ENCODE measurements at regions not wholly inside any gene's neighbourhood (a gene's known extent, or its start where the extent isn't known, plus 50 kb on each side); places are given as distances from the start of the nearest gene placed in this dataset.

DNA sequence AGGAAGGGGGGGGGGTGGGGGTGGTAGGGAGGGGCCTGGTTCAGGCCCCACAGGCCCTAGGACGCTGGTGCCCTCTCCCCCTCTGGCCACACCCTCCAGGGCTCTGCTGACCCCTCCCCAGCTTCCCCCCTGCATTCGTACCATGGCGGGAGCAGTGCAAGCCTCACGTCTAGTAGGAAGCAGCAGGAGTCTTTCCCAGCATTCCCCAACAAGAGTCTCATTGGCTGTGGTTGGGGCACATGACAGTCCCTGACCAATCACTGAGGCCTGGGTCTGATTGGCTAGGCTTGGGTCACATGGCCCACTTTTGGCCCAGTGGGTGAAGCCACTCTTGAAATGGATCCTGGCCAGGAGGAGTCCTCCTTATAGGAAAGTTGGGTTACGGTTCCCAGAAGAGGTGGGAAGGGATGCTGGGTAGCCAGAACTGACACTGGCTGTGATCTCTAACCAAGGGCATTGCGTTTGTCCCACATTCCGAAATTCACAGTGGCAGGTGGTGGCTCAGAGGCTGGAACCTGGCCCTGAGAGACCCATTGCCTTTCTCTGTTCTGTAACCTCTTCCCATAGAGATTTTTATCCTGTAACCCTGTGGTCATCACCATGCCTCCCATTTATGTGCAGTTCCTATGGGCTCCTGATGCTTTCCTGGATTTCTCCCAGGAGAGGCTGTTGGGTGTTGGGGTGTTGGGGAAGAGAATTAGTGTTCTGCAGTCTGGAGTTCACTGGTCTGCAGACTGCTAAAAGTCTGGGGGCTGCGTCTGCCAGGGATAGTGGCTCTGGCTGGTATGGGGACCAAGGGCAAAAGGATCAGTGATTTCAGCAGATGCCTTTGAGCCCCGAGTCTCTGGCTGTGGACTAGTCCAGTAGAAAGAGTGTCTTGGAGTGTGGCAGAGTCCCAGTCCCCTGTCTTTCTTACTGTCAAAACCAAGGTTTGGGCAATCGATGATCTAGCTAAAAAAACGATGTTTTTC, 58.9 kb upstream of the MYEOV start:
- DNase-seq (ENCODE audit: low spot score in 2 of 2) = peak in 1 of 2 donors; percentile 50
- H3K9me3 Mint-ChIP-seq = peaks cover 0 to 7% of the 10 kb centered on the region in 2 donors

GRCh38 chr11:69238573-69239351, 55.2 kb upstream of the MYEOV start:
- Mint-ChIP-seq H3K36me3 (peaks cover 0 to 17% of the 10 kb centered on the region in 2 donors), H3K9me3 (peaks cover 0 to 15% of the 10 kb centered on the region in 2 donors), H3K27ac (peak overlapping the region; percentile 2 to 47)
- peak in 1 of 2 donors; percentile 39 for DNase-seq (ENCODE audit: low spot score in 2 of 2)
- ATAC-seq = peak; percentile 86 to 88

More for the DNA sequence above, 58.9 kb upstream of the MYEOV start:
- no peak for ATAC-seq
- Mint-ChIP-seq H3K27ac (no peak overlapping the region), H3K36me3 (peaks cover 0 to 6% of the 10 kb centered on the region in 2 donors)

DNA sequence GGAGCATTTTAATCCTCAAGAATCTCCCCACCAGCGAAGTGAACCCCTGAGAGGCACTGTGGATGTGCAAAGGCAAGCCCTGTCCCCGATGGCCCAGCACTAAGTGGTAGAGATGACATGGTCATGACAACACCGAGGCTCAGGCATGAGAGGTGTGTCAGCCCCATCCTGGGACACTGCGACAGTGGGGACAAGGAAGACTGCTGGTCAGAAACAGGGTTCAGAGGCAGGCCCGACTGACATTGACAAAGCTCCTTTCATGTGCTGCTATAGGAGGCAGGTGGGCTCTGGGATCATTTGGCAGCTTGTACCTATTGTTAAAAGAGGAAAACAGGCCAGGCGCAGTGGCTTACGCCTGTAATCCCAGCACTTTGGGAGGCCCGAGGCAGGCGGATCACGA, 54.3 kb upstream of the MYEOV start:
- Mint-ChIP-seq H3K27ac (peak overlapping the region in 1 of 2 donors; percentile 2), H3K9me3 (peaks cover 0 to 15% of the 10 kb centered on the region in 2 donors), H3K36me3 (peaks cover 0 to 17% of the 10 kb centered on the region in 2 donors)
- ATAC-seq (no peak), DNase-seq (ENCODE audit: low spot score in 2 of 2) (peak in 1 of 2 donors; percentile 37)

DNA sequence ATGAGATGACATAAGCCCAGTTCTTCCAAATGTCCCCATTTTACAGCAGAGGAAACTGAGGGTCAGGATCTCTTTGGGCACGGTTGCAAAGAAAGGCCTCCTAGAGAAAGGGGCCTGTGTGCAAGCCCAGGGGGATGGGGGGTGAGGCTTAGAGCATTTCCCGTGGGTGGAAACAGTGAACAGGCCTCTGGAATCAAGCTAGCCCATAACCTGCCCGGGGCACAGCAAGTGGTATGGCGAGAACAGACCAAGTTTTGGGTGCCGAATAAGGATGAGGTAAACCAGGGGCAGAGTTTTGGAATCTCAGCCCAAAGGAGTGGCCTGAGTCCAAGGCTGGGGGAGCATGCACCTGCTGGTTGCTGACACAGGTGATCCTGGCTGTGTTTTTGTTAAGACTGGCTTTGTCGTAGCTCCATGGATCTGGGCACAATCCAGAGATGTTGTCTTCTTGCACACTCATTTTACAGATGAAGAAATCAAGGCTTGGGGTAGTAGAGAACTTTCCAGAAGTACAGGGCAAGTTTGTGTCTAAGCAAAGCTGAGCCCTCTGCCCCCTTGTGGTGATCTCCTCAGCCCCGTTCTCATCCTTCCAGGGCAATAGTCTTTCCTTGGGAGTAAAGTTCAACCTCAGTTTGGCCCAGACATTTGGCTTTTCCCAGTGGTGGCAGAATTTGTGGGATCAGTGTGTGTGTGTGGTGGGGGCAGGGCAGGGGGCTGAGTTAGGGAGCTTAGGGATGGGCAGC, 53.5 kb upstream of the MYEOV start:
- H3K36me3 Mint-ChIP-seq = peaks cover 0 to 17% of the 10 kb centered on the region in 2 donors
- ATAC-seq (no peak), DNase-seq (ENCODE audit: low spot score in 2 of 2) (peak in 1 of 2 donors; percentile 23)
- H3K27ac Mint-ChIP-seq = no peak overlapping the region
- peaks cover 0 to 15% of the 10 kb centered on the region in 2 donors for H3K9me3 Mint-ChIP-seq

DNA sequence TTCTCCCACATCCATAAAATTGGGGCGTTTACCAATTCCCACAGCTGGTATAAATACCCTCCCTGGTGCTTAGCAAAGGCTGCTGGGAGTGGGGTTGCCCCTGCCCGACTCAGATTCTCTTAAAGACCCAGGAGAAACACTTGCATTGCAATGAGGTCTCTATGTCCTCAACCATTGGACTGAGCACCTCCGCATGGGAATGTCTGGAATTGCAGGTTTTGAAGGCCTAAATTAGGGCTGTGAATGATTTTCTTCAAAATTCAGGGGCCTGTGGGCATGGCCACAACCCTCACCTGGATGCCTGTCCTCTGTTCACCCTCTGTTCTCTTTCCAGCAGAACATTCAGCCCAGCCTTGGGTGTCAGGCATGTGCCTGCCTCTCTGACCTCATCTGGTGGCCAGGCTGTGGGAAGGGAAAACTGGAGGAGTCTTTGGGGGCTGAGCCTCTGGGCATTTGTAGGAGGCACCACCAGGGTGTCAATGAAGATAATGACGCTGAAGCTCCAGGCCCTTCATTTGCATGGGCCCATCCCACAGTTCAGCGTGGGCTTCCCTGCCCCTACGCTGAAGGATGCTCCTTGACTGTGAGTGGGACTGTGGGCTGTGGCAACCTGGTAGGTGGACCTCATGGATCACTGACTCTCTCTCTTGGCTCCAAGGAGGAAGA, 52.7 kb upstream of the MYEOV start:
- ATAC-seq (no peak), DNase-seq (ENCODE audit: low spot score in 2 of 2) (peak in 1 of 2 donors; percentile 13)
- no peak overlapping the region for H3K27ac Mint-ChIP-seq
- H3K9me3 Mint-ChIP-seq = peaks cover 0 to 15% of the 10 kb centered on the region in 2 donors
- H3K36me3 Mint-ChIP-seq = peaks cover 0 to 17% of the 10 kb centered on the region in 2 donors

DNA sequence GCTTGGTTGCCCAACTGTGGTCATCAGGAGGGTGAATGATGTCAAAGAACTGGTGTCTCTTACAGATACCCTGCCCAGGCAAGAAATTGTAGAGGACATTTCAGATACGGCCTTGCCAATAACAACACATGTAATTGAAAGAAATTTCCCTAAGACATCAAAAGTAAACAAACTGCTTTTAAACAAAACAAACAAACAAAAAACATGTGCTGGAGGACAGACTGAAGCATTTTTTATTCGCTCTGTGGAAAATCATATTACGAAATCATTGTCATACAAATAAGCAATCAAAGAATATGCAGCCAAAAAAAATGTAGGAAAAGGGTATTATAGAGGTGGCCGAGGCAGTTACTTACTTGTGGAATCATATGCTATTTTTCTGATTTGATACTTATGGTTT, 52.1 kb upstream of the MYEOV start:
- Mint-ChIP-seq H3K27ac (no peak overlapping the region), H3K9me3 (peaks cover 0 to 15% of the 10 kb centered on the region in 2 donors), H3K36me3 (peaks cover 0 to 17% of the 10 kb centered on the region in 2 donors)
- no peak for ATAC-seq
- DNase-seq (ENCODE audit: low spot score in 2 of 2) = no peak

DNA sequence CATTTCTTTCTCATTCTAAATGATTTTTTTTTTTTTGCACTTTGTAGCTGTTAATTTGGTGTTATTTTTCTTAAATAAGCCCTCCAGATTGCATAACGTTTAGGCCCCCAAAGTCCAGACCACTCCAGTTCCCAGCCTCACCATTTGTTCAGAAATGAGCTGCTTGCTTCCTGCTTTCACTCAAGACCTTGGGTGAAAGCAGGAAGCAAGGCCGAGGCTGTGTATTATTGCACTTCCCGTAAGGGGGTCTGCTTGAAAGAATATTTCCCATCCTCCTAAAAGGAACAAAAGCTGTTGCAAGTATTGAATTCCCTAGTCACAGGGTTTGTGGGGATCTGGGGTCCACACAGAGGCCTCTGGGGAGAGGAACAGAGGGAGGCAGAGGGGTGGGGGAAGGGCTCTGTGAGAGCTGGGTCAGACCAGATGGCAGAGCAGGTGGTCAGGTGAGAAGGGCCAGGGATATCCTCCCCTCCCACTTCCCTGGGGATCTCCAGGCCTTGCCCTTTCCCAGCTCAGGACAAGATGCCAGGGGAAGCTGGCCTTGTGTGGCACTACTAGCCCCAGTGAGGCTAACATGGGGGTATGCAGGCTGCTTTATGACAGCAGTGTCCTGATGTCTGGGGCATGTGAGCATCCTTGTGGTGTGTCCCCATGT, 51.6 kb upstream of the MYEOV start:
- peak overlapping the region in 1 of 2 donors; percentile 91 for H3K27ac Mint-ChIP-seq
- H3K36me3 Mint-ChIP-seq = peaks cover 0 to 17% of the 10 kb centered on the region in 2 donors
- no peak for ATAC-seq
- DNase-seq (ENCODE audit: low spot score in 2 of 2) = peak in 1 of 2 donors; percentile 40
- peaks cover 0 to 15% of the 10 kb centered on the region in 2 donors for H3K9me3 Mint-ChIP-seq

- DNase-seq (ENCODE audit: low spot score in 2 of 2) = peak in 1 of 2 donors; percentile 39
- ATAC-seq = no peak
- Mint-ChIP-seq H3K9me3 (peaks cover 0 to 10% of the 10 kb centered on the region in 2 donors), H3K36me3 (peaks cover 0 to 11% of the 10 kb centered on the region in 2 donors), H3K27ac (no peak overlapping the region)
Observed at GRCh38 chr11:69243496-69244200, 50.3 kb upstream of the MYEOV start.
